Activated naive CD4-positive, alpha-beta T cell treated with anti-CD3 and anti-CD28 coated beads for 36 hours (primary cell): ENCODE measurements at regions not wholly inside any gene's neighbourhood (a gene's known extent, or its start where the extent isn't known, plus 50 kb on each side); places are given as distances from the start of the nearest gene placed in this dataset.
"Not testable (repeated sequence)": the region's sequence is repeated elsewhere in the genome, so short reads cannot be mapped to it uniquely, and the experiment has no call there.

Experiments used
- CTCF ChIA-PET: fragments of 350-600 bp; sonication (Branson Sonifier 250); formaldehyde crosslinking; loops from one replicate; lab custom pipeline; 2021; ENCODE audit warnings: antibody characterized with exemption; lab: Charles Lee
- DNase-seq: peaks from one replicate; pipeline ENCODE4 v3.0.0-alpha.2; 2020
- H3K27ac Mint-ChIP-seq: one replicate; pipeline ENCODE4 v1.8.0; 2021; ENCODE audit warnings: mild to moderate bottlenecking, mixed read lengths
- H3K27me3 Mint-ChIP-seq: one replicate; pipeline ENCODE4 v1.8.0; 2021; ENCODE audit warnings: low read depth, mixed read lengths
- H3K36me3 Mint-ChIP-seq: one replicate; pipeline ENCODE4 v1.8.0; 2021; ENCODE audit warnings: low read depth, mixed read lengths
- H3K4me1 Mint-ChIP-seq: one replicate; pipeline ENCODE4 v1.8.0; 2021; ENCODE audit warnings: low read depth, mixed read lengths
- H3K4me3 Mint-ChIP-seq: one replicate; pipeline ENCODE4 v1.8.0; 2021; ENCODE audit warnings: mild to moderate bottlenecking, moderate library complexity, mixed read lengths
- H3K9me3 Mint-ChIP-seq: one replicate; pipeline ENCODE4 v1.8.0; 2021; ENCODE audit warnings: mixed read lengths
- intact Hi-C: fragments of 100-400 bp; cut with micrococcal nuclease; formaldehyde crosslinking; loops from one replicate; pipeline ENCODE4 v1.15.1; 2023

DNA sequence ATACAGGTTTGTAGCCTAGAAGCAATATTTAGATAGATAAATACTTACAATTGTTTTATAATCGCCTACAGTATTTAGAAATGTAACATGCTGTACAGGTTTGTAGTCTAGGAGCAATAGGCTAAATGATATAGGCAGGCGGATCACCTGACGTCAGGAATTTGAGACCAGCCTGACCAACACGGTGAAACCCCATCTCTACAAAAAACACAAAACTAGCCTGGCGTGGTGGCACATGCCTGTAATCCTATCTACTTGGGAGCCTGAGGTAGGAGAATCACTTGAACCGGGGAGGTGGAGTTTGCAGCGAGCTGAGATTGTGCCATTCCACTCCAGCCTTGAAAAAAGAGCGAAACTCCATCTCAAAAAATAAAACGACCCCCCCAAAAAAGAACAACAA is 375.2 kb upstream of the EPHA3 start:
- CTCF ChIA-PET = no interaction called here
- intact Hi-C loops = no loop called here

DNA sequence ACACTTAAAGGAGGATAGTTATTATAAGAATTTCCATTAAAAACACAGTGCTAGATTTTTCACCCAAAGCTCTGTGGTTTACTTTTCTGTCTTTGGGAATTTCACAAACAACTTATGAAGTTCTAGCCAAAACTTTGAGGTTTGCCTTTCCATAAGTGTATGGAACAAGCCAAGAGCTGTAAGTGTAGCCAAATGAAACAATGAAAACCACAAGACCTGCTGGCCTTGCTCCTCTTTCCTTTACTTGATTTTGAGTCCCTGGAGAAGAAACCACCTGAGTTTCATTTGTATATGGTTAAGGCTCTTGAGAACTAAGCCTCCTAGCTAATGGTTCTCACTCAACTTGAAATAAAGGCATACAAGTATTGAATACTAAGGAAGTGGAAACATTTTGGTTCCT is 365.3 kb upstream of the EPHA3 start:
- CTCF ChIA-PET = no interaction called here
- Mint-ChIP-seq H3K27ac (no peak overlapping the region), H3K36me3 (no peaks in the 10 kb centered on the region), H3K4me1 (no peaks in the 10 kb centered on the region), H3K9me3 (peaks cover 3% of the 10 kb centered on the region), H3K4me3 (no peak overlapping the region), H3K27me3 (no peaks in the 10 kb centered on the region)
- intact Hi-C loops = no loop called here
- DNase-seq = no peak

More for the DNA sequence above, 375.2 kb upstream of the EPHA3 start:
- no peaks in the 10 kb centered on the region for H3K9me3 Mint-ChIP-seq
- H3K4me3 Mint-ChIP-seq = no peak overlapping the region
- no peak overlapping the region for H3K27ac Mint-ChIP-seq
- H3K36me3 Mint-ChIP-seq = no peaks in the 10 kb centered on the region
- no peak for DNase-seq
- no peaks in the 10 kb centered on the region for H3K4me1 Mint-ChIP-seq
- no peaks in the 10 kb centered on the region for H3K27me3 Mint-ChIP-seq

DNA sequence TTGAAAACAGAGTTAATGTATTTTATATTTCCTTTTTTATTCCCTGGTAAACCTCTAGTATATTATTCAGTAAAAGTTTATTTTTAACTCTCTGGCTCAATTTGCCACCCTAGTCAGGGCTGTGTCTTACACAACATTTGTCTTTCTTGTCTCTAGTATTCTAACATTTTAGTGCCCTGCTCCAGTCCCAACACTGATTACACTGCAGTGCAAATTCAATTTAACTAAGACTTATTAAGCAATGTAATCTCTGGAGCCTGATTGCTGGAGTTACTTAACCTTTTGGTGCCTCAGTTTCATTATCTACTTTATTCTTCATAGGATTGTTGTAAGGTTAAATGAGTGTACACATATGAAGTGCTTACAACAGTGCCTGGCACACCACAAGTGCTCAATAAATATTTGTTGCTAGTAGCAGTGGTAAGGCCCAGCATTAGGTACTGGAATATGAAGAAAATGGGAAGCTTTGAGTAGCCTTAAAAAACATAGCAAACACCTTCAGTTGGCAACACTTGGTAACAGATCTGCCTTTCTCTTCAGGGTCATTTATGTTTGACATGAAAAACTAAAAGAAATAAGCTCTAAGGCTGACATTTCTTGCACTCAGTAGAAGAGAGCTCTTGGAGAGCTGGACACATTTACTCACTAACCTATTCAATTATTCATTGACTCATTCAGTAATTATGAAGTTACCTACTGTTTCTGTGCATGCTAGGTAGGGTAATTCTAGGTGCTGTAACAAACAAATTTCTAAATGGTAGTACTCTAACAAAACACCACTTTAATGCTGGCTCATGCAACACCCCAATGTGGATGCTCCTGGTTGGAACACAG is 364.5 kb upstream of the EPHA3 start:
- no peaks in the 10 kb centered on the region for H3K27me3 Mint-ChIP-seq
- no peak overlapping the region for H3K4me3 Mint-ChIP-seq
- intact Hi-C loops = no loop called here
- H3K27ac Mint-ChIP-seq = no peak overlapping the region
- H3K4me1 Mint-ChIP-seq = no peaks in the 10 kb centered on the region
- CTCF ChIA-PET = no interaction called here
- DNase-seq = no peak
- H3K36me3 Mint-ChIP-seq = no peaks in the 10 kb centered on the region
- H3K9me3 Mint-ChIP-seq = peaks cover 3% of the 10 kb centered on the region

DNA sequence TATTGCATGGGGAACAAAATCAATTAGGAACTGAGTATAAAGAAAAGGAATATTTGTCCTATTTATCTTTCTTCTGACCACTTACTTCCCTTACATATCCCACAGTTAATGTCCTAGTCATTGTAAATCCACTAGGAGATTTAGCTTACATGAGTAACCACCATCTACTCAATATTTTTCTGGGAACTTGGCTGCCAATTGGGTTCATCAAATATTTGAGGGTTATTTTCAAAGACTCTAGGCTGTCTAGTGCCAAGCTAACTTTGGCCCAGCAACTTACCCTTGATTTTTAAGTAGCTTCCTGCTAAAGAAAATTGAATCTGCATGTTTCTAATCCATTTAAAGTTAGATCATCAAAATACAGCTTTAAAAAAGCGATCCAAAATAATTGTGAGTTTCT is 362.5 kb upstream of the EPHA3 start:
- no peak overlapping the region for H3K27ac Mint-ChIP-seq
- no peak for DNase-seq
- no peak overlapping the region for H3K4me3 Mint-ChIP-seq
- H3K36me3 Mint-ChIP-seq = no peaks in the 10 kb centered on the region
- H3K9me3 Mint-ChIP-seq = peaks cover 8% of the 10 kb centered on the region
- no peaks in the 10 kb centered on the region for H3K4me1 Mint-ChIP-seq
- H3K27me3 Mint-ChIP-seq = no peaks in the 10 kb centered on the region
- CTCF ChIA-PET = no interaction called here
- intact Hi-C loops = no loop called here

DNA sequence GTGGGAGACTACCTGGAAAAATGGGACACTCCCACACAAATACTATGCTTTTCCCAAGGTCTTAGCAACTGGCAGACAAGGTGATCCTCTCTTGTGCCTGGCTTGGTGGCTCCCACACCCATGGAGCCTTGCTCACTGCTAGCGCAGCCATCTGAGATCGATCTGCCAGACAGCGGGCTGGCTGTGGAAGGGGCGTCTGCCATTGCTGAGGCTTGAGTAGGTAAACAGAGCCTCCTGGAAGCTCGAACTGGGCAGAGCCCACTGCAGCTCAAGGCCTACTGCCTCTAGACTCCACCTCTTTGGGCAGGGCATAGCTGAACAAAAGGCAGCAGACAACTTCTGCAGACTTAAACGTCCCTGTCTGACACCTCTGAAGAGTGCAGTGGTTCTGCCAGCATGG is 360.3 kb upstream of the EPHA3 start:
- H3K27ac Mint-ChIP-seq, CTCF ChIA-PET, H3K27me3 Mint-ChIP-seq, H3K4me1 Mint-ChIP-seq, H3K9me3 Mint-ChIP-seq, H3K4me3 Mint-ChIP-seq, DNase-seq, intact Hi-C loops, H3K36me3 Mint-ChIP-seq: not testable (repeated sequence)

DNA sequence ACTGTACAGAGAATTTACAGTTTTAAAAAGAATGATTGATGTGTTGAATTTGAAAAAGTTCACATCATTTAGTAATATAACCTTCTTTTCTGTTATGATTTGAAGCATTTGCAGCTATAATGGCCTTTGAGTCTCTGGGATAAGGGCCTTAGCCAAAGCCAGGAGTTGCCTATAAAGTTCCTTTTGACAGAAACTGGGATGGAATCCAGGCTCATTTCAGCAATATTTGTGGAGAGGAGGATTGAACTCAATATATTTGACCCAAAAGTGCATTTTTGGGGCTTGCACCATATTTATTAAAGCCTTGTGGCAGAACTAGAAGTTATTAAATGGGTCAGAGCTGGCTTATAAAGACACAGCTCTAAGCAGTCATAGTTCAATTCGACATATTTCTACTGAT is 348.7 kb upstream of the EPHA3 start:
- Mint-ChIP-seq H3K9me3 (peaks cover 6% of the 10 kb centered on the region), H3K4me3 (no peak overlapping the region), H3K4me1 (no peaks in the 10 kb centered on the region), H3K27ac (no peak overlapping the region), H3K36me3 (no peaks in the 10 kb centered on the region), H3K27me3 (no peaks in the 10 kb centered on the region)
- no peak for DNase-seq
- CTCF ChIA-PET = no interaction called here
- intact Hi-C loops = no loop called here

DNA sequence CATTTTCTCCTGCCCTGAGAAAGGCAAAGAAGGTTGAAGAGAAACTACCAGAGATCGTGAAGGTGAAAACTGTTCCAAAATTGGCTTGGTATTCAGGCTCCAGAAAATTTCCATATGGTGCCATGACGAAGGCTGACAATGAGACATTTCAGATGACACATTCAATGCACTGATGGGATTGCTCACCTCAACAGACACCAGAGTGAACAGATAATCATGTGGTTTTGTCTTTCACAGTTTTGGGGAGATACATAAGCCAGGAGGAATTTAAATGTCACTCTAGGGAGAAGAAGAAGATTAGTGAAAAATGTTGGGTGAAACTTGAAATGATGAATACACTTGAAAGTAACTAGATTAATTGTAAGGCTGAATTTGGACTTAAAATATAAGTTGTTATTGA is 339.7 kb upstream of the EPHA3 start:
- Mint-ChIP-seq H3K36me3 (no peaks in the 10 kb centered on the region), H3K4me3 (no peak overlapping the region), H3K9me3 (peaks cover 5% of the 10 kb centered on the region), H3K4me1 (no peaks in the 10 kb centered on the region), H3K27ac (no peak overlapping the region), H3K27me3 (no peaks in the 10 kb centered on the region)
- intact Hi-C loops = no loop called here
- no peak for DNase-seq
- CTCF ChIA-PET = no interaction called here

DNA sequence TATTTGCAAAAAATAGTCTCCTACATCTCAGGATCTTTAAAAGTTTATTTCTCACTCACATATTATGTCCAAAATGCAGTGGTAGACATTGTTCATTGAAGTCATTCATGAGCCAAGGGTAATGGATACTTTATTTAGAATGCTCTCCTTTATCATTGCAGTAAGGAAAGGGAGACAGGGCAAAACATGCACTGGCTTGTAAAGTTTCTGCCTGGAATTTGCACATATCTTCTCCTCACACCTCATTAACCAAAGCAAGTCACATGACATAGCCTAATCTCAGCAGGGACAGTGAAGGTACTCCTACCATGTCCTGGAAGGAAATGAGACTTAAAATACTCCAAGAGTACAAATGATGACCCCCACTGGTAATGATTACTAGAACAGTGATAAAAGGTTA is 333.7 kb upstream of the EPHA3 start:
- no peak overlapping the region for H3K27ac Mint-ChIP-seq
- DNase-seq = no peak
- H3K36me3 Mint-ChIP-seq = no peaks in the 10 kb centered on the region
- CTCF ChIA-PET = no interaction called here
- intact Hi-C loops = no loop called here
- no peaks in the 10 kb centered on the region for H3K27me3 Mint-ChIP-seq
- H3K4me3 Mint-ChIP-seq = no peak overlapping the region
- H3K9me3 Mint-ChIP-seq = peaks cover 6% of the 10 kb centered on the region
- H3K4me1 Mint-ChIP-seq = no peaks in the 10 kb centered on the region

DNA sequence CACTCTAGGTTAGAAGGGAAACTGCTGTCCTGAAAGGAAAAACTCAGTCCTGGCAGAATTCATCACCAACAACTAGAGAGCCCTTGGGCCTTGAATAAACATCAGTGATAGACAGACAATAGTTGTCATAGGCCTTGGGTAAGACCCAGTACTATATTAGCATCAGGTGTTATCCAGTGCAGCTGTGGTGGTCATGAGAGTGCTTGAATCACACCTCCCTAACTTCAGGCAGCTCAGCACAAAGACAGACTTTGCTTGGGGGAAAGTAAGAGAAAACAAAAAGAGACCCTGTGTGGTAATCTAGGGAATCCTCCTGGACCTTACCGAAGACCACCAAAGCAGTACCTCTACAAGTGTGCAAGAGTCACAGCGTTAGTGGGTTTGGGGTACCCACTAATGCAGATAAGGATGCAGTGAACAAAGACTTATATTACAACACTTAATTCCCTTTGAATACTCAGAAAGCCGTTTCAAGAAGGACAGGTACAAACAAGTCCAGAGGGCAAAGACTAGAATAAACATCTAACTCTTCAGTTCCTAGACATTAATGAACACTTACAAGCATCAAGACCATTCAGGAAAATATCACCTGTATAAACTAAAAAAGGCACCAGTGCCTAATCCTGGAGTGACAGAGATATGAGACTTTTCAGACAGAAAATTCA is 332.3 kb upstream of the EPHA3 start:
- Mint-ChIP-seq H3K9me3 (peaks cover 3% of the 10 kb centered on the region), H3K4me3 (no peak overlapping the region), H3K27me3 (no peaks in the 10 kb centered on the region), H3K36me3 (no peaks in the 10 kb centered on the region), H3K27ac (no peak overlapping the region), H3K4me1 (no peaks in the 10 kb centered on the region)
- intact Hi-C loops = no loop called here
- no peak for DNase-seq
- CTCF ChIA-PET = interaction anchor here (0.6 kb wide), 1 partner anchor 378 kb away, joined by 3 read pairs; no protein-coding TSS in a partner anchor

DNA sequence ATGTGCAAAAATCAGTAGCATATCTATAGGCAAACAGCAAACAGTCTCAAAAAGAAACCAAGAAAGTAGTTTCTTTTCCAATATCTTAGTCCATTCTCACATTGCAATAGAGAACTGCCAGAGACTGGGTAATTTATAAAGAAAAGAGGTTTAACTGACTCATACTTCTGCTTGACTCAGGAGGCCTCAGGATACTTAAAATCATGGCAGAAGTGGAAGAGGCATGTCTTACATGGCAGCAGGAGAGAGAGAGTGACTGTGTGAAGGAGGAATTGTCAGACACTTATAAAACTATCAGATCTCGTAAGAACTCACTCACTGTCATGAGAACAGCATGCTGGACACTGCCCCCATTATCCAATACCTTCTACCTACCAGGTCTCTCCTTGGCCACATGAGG is 327.9 kb upstream of the EPHA3 start:
- CTCF ChIA-PET = no interaction called here
- Mint-ChIP-seq H3K9me3 (peaks cover 8% of the 10 kb centered on the region), H3K36me3 (no peaks in the 10 kb centered on the region), H3K4me1 (no peaks in the 10 kb centered on the region), H3K27ac (no peak overlapping the region), H3K27me3 (no peaks in the 10 kb centered on the region), H3K4me3 (no peak overlapping the region)
- intact Hi-C loops = no loop called here
- DNase-seq = no peak

DNA sequence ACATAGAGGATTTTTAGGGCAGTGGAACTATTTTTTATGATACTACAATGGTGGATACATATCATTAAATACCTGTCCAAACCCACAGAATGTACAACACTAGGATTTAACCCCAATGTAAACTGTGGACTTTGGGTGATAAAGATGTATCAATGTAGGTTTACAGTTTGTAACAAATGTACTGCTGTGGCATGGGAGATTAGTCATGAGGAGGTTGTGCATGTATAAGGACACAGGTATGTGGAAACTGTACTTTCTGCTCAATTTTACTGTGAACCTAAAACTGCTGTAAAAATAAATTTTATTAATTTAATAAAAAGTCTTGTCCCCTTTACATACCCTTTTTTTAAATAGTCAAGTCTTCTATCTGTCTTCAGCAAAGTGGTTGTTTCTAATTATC is 322.5 kb upstream of the EPHA3 start:
- no peaks in the 10 kb centered on the region for H3K36me3 Mint-ChIP-seq
- no peaks in the 10 kb centered on the region for H3K27me3 Mint-ChIP-seq
- no peak overlapping the region for H3K27ac Mint-ChIP-seq
- intact Hi-C loops = no loop called here
- H3K9me3 Mint-ChIP-seq = peaks cover 10% of the 10 kb centered on the region
- H3K4me3 Mint-ChIP-seq = no peak overlapping the region
- no peak for DNase-seq
- no peaks in the 10 kb centered on the region for H3K4me1 Mint-ChIP-seq
- CTCF ChIA-PET = no interaction called here

DNA sequence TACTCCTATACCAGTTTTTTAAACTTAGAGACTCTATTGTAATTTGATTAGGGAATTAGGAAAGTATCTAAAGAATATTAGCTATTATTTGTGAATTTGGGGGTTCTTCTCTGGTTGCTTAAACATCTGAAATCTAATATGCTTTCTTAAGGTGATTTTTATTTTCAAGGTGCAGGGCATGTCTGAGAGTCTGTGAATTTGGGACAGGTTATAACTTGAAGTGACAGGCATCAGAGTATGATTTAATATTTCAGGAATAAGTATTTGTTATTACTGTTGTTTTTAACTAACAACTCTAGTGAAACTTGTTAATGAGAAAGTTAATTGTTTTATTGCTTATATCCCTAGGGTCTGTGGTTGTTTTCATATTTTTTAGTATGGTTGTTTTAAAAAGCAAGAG is 321.6 kb upstream of the EPHA3 start:
- H3K27me3 Mint-ChIP-seq = no peaks in the 10 kb centered on the region
- no peak for DNase-seq
- no peaks in the 10 kb centered on the region for H3K4me1 Mint-ChIP-seq
- H3K36me3 Mint-ChIP-seq = no peaks in the 10 kb centered on the region
- H3K9me3 Mint-ChIP-seq = peaks cover 10% of the 10 kb centered on the region
- no peak overlapping the region for H3K4me3 Mint-ChIP-seq
- intact Hi-C loops = no loop called here
- CTCF ChIA-PET = no interaction called here
- H3K27ac Mint-ChIP-seq = no peak overlapping the region

DNA sequence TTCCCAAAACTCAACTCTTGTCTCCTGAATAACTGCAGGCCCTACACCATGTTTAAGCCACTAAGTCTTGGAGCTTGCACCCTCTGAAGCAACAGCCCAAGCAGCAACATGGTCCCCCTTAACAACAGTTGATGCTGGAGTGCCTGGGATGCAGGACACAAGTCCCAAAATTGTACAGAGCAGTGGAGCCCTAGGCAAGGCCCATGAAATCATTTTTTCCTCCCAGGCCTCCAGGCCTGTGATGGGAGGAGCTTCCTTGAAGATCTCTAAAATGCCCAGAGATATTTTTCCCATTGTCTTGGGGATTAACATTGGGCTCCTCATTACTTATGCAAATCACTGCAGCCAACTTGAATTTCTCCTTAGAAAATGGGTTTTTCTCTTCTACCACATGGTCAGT is 311.9 kb upstream of the EPHA3 start:
- H3K27ac Mint-ChIP-seq = no peak overlapping the region
- CTCF ChIA-PET = no interaction called here
- no peaks in the 10 kb centered on the region for H3K4me1 Mint-ChIP-seq
- H3K27me3 Mint-ChIP-seq = no peaks in the 10 kb centered on the region
- peaks cover 26% of the 10 kb centered on the region for H3K9me3 Mint-ChIP-seq
- H3K36me3 Mint-ChIP-seq = no peaks in the 10 kb centered on the region
- no peak overlapping the region for H3K4me3 Mint-ChIP-seq
- intact Hi-C loops = no loop called here
- DNase-seq = no peak
